Mucosa of descending colon (tissue), 3 donors: ENCODE measurements at regions not wholly inside any gene's neighbourhood (a gene's known extent, or its start where the extent isn't known, plus 50 kb on each side); places are given as distances from the start of the nearest gene placed in this dataset.
A peak's percentile ranks its signal among the peaks of the same experiment; 100 is the strongest.

ENCODE experiments used
- ATAC-seq: fragments of 200-7000 bp; cut with Tn5 transposase; one replicate; pipeline ENCODE4 v1.9.1; 2020; ENCODE audit warnings: mild to moderate bottlenecking, moderate library complexity
- DNase-seq, 3 donors: peaks; one replicate each; pipeline ENCODE4 v3.0.0-alpha.2; 2020
- H3K36me3 ChIP-seq: fragments of 200-600 bp; one replicate; pipeline ENCODE4 v1.8.0; 2021; ENCODE audit warnings: low read depth, mild to moderate bottlenecking
- H3K4me1 ChIP-seq: fragments of 200-600 bp; one replicate; pipeline ENCODE4 v1.8.0; 2021; ENCODE audit warnings: low read depth, mild to moderate bottlenecking
- H3K4me3 ChIP-seq: fragments of 200-600 bp; one replicate; pipeline ENCODE4 v1.8.0; 2021; ENCODE audit warnings: mild to moderate bottlenecking
- H3K9me3 ChIP-seq: fragments of 200-600 bp; one replicate; pipeline ENCODE4 v1.8.0; 2021; ENCODE audit warnings: mild to moderate bottlenecking
- CTCF ChIP-seq: fragments of 200-600 bp; IDR thresholded peaks from one replicate; pipeline ENCODE4 v1.8.0; 2022; ENCODE audit warnings: antibody characterized with exemption, mild to moderate bottlenecking
- intact Hi-C, 2 donors: fragments of 100-400 bp; cut with DNase I in 1 of 2; cut with micrococcal nuclease in 1 of 2; formaldehyde crosslinking; loops; one replicate each; pipeline versions ENCODE4 v1.11.0 to v1.11.1; 2022; cut with DNase I, micrococcal nuclease
- donor health status: DM: no; HTN: no; CAD: no; lungs with moderate emphysema.
- donor health status: DM: no; HTN: no; CAD: no.
- donor health status: DM: no; HTN: yes; CAD: no.

- DNase-seq (no peak), ATAC-seq (no peak)
- H3K36me3 ChIP-seq = no peaks in the 10 kb centered on the region
- H3K4me1 ChIP-seq = no peaks in the 10 kb centered on the region
- H3K9me3 ChIP-seq = no peaks in the 10 kb centered on the region
- intact Hi-C loops = no loop called here
- no peak overlapping the region for H3K4me3 ChIP-seq
- TF ChIP-seq CTCF = no peak
Measured at GRCh38 chr6:14038467-14039437, 78.8 kb upstream of the CD83 start.

GRCh38 chr6:14040042-14040441 is 77.5 kb upstream of the CD83 start:
- ATAC-seq = no peak
- TF ChIP-seq CTCF = no peak
- Histone ChIP-seq H3K4me3 (no peak overlapping the region), H3K9me3 (no peaks in the 10 kb centered on the region), H3K4me1 (no peaks in the 10 kb centered on the region), H3K36me3 (no peaks in the 10 kb centered on the region)
- intact Hi-C loops = loop anchor here in 1 of 2 donors (10.0 kb wide), 1 partner anchor 135 kb away; no protein-coding TSS in a partner anchor
- no peak for DNase-seq

GRCh38 chr6:14046476-14047068 is 71.0 kb upstream of the CD83 start:
- no peak overlapping the region for H3K4me3 ChIP-seq
- TF ChIP-seq CTCF = peak; percentile 55
- intact Hi-C loops = loop anchor here in 1 of 2 donors (10.0 kb wide), 1 partner anchor 142 kb away; no protein-coding TSS in a partner anchor
- DNase-seq = peak in 1 of 3 donors; percentile 62
- H3K36me3 ChIP-seq = no peaks in the 10 kb centered on the region
- ATAC-seq = peak; percentile 74
- H3K9me3 ChIP-seq = no peaks in the 10 kb centered on the region
- no peaks in the 10 kb centered on the region for H3K4me1 ChIP-seq

GRCh38 chr6:14047151-14047740 is 70.3 kb upstream of the CD83 start:
- no peaks in the 10 kb centered on the region for H3K4me1 ChIP-seq
- no peak for ATAC-seq
- DNase-seq = no peak
- intact Hi-C loops = loop anchor here in 1 of 2 donors (10.0 kb wide), 1 partner anchor 142 kb away; no protein-coding TSS in a partner anchor
- H3K9me3 ChIP-seq = no peaks in the 10 kb centered on the region
- H3K4me3 ChIP-seq = no peak overlapping the region
- no peaks in the 10 kb centered on the region for H3K36me3 ChIP-seq
- TF ChIP-seq CTCF = no peak

GRCh38 chr6:14048837-14049236 is 68.7 kb upstream of the CD83 start:
- Histone ChIP-seq H3K4me3 (no peak overlapping the region), H3K9me3 (no peaks in the 10 kb centered on the region), H3K4me1 (no peaks in the 10 kb centered on the region), H3K36me3 (no peaks in the 10 kb centered on the region)
- intact Hi-C loops = loop anchor here in 1 of 2 donors (10.0 kb wide), 1 partner anchor 144 kb away; no protein-coding TSS in a partner anchor
- DNase-seq (no peak), ATAC-seq (no peak)
- TF ChIP-seq CTCF = no peak
